NB4 (cell line): ENCODE measurements at regions not wholly inside any gene's neighbourhood (a gene's known extent, or its start where the extent isn't known, plus 50 kb on each side); places are given as distances from the start of the nearest gene placed in this dataset.

Source experiments
- POLR2A ChIP-seq: IDR thresholded peaks from 2 replicates; pipeline ENCODE4 v1.6.1; 2011; ENCODE audit warnings: mild to moderate bottlenecking; ENCODE audit not compliant: insufficient read length; ENCODE audit errors: extremely low read depth
- TF ChIP-seq, protein P1 (sequence below): IDR thresholded peaks from one replicate; pipeline ENCODE4 v1.5.1; 2012; ENCODE audit warnings: low read depth, low read length

DNA sequence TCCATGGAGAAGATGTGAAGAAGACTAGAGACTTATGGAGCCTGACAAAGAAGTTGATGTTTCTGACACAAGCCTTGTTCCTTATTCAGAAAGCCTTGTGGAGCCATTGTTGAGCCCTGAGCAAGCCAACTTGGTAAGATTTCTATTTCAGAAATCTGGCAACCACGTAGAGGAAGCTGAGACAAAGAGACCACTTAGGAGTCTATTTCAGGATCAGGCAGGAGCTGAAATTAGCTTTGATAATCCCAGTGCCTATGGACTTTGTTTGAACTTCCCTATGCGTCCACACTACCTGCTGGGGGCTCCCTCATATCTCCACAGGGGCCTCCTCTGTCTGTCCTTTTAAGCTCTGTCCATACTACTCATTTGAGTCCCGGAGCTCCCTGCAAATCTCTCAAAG, 540.0 kb upstream of the GOT2 start:
- TF ChIP-seq, protein P1, sequence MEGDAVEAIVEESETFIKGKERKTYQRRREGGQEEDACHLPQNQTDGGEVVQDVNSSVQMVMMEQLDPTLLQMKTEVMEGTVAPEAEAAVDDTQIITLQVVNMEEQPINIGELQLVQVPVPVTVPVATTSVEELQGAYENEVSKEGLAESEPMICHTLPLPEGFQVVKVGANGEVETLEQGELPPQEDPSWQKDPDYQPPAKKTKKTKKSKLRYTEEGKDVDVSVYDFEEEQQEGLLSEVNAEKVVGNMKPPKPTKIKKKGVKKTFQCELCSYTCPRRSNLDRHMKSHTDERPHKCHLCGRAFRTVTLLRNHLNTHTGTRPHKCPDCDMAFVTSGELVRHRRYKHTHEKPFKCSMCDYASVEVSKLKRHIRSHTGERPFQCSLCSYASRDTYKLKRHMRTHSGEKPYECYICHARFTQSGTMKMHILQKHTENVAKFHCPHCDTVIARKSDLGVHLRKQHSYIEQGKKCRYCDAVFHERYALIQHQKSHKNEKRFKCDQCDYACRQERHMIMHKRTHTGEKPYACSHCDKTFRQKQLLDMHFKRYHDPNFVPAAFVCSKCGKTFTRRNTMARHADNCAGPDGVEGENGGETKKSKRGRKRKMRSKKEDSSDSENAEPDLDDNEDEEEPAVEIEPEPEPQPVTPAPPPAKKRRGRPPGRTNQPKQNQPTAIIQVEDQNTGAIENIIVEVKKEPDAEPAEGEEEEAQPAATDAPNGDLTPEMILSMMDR = no peak
- TF ChIP-seq POLR2A = no peak
